ENCODE measurements at regions not wholly inside any gene's neighbourhood (a gene's known extent, or its start where the extent isn't known, plus 50 kb on each side); places are given as distances from the start of the nearest gene placed in this dataset.

- Histone ChIP-seq H3K79me1 (ENCODE audit: low read depth, low read length) (no peaks in the 10 kb centered on the region), H3K56ac (replicated peaks; ENCODE audit: insufficient read length, low read depth, low read length) (no peak overlapping the region), H3K9me3 (ENCODE audit: insufficient read depth in 2 of 2, low read depth in 1 of 2, low read length in 1 of 2) (no peaks in the 10 kb centered on the region), H3K4me2 (ENCODE audit: insufficient read depth in 1 of 2, low read depth in 2 of 2, low read length in 2 of 2) (no peak overlapping the region), H4K8ac (ENCODE audit: extremely low read depth, insufficient read depth, low read length) (no peak overlapping the region), H2BK12ac (ENCODE audit: low read depth, low read length) (no peak overlapping the region), H4K20me1 (replicated peaks in 1 of 2; ENCODE audit: control insufficient read depth in 1 of 2, insufficient read depth in 2 of 2, low read length in 2 of 2) (no peaks in the 10 kb centered on the region), H3K36me3 (ENCODE audit: control insufficient read depth in 2 of 4, insufficient read depth in 4 of 4, low read length in 3 of 4) (no peaks in the 10 kb centered on the region), H2AFZ (ENCODE audit: low read length) (no peak overlapping the region), H4K5ac (ENCODE audit: insufficient read length, low read depth, low read length) (no peak overlapping the region), H3K4me3 (ENCODE audit: extremely low read depth in 1 of 4, insufficient read depth in 2 of 4, low read depth in 3 of 4, low read length in 4 of 4) (no peak overlapping the region), H3K14ac (ENCODE audit: insufficient read length) (no peak overlapping the region), H3K18ac (ENCODE audit: extremely low read depth, low read length) (no peak overlapping the region), H3K4ac (replicated peaks; ENCODE audit: insufficient read length, low read depth, low read length) (no peak overlapping the region), H3K79me2 (ENCODE audit: control insufficient read depth in 1 of 2, insufficient read depth in 2 of 2, low read length in 2 of 2) (no peaks in the 10 kb centered on the region), H2AK5ac (ENCODE audit: low read depth, low read length) (no peak overlapping the region), H4K91ac (replicated peaks; ENCODE audit: insufficient read length, low read length) (no peak overlapping the region), H3K23ac (ENCODE audit: insufficient read length) (no peak overlapping the region), H3K4me1 (replicated peaks in 1 of 4; ENCODE audit: control insufficient read depth in 3 of 4, insufficient read depth in 4 of 4, low read length in 3 of 4) (no peaks in the 10 kb centered on the region), H2BK15ac (ENCODE audit: low read length) (no peak overlapping the region), H3K27me3 (replicated peaks in 1 of 4; ENCODE audit: control insufficient read depth in 3 of 4, extremely low read depth in 1 of 4, insufficient read depth in 3 of 4, low read length in 3 of 4) (no peaks in the 10 kb centered on the region), H2BK20ac (ENCODE audit: low read length) (no peak overlapping the region), H3K9ac (replicated peaks in 1 of 4; ENCODE audit: extremely low read depth in 1 of 4, low read depth in 3 of 4, low read length in 3 of 4) (no peak overlapping the region), H3K27ac (ENCODE audit: low read depth, low read length) (no peak overlapping the region), H2BK120ac (replicated peaks; ENCODE audit: low read depth, low read length) (no peak overlapping the region), H2BK5ac (ENCODE audit: low read depth, low read length) (no peak overlapping the region), H3K23me2 (ENCODE audit: low read depth, low read length) (no peaks in the 10 kb centered on the region)
- FAIRE-seq: no peak
- no peak for DNase-seq (ENCODE audit: low read depth in 1 of 2, low spot score in 2 of 2)
- 79% methylated on average over 1 of the region's 1 CpG; no CpG with 5 or more reads in 1 of the 2 experiments for WGBS, 2 experiments (ENCODE audit: extremely low coverage in 1 of 2, insufficient coverage in 1 of 2, insufficient read length in 1 of 2, insufficient replicate concordance in 2 of 2, low coverage in 1 of 2, low lambda C conversion rate in 2 of 2, missing lambda C conversion rate in 1 of 2)
- ChIA-PET POLR2A (ENCODE audit: partially characterized antibody) (no interaction called here), CTCF (ENCODE audit: partially characterized antibody) (interaction anchor here (0.6 to 1.0 kb wide), 2 partner anchors 12 to 210 kb away, joined by 3 read pairs; no protein-coding TSS in a partner anchor)
- TF ChIP-seq CBX5 (IDR thresholded peaks at IDR 0.05; ENCODE audit: low read depth, low read length): no peak
- TF ChIP-seq SIX5 (IDR thresholded peaks at IDR 0.05; ENCODE audit: low read depth, low read length): no peak
- no peak for TF ChIP-seq TBP (IDR thresholded peaks at IDR 0.05; ENCODE audit: low read depth, low read length)
- TF ChIP-seq RNF2 (IDR thresholded peaks at IDR 0.05; ENCODE audit: borderline replicate concordance, low read depth, low read length, missing control alignments, poor library complexity, severe bottlenecking): no peak
- TF ChIP-seq SP2 (IDR thresholded peaks at IDR 0.05; ENCODE audit: low read length): no peak
- no peak for TF ChIP-seq JUN (IDR thresholded peaks at IDR 0.05; ENCODE audit: low read depth, low read length)
- no peak for TF ChIP-seq POLR2AphosphoS5 (IDR thresholded peaks at IDR 0.05; ENCODE audit: low read depth, low read length)
- no peak for TF ChIP-seq CBX8 (IDR thresholded peaks at IDR 0.05; ENCODE audit: borderline replicate concordance, low read depth, low read length)
- no peak for TF ChIP-seq POLR2A (IDR thresholded peaks at IDR 0.05; ENCODE audit: control extremely low read depth in 1 of 2, low read depth in 2 of 2, low read length in 2 of 2)
- TF ChIP-seq SIN3A (conservative IDR thresholded peaks at IDR 0.05 in 1 of 2, IDR thresholded peaks at IDR 0.05 in 1 of 2; ENCODE audit: low read depth in 1 of 2, low read length in 2 of 2): no peak
- TF ChIP-seq RFX5 (IDR thresholded peaks at IDR 0.05; ENCODE audit: borderline replicate concordance, low read depth, low read length): no peak
- no peak for TF ChIP-seq CHD2 (IDR thresholded peaks at IDR 0.05; ENCODE audit: low read length)
- no peak for TF ChIP-seq TEAD4 (IDR thresholded peaks at IDR 0.05; ENCODE audit: low read depth, low read length)
- TF ChIP-seq NANOG (IDR thresholded peaks at IDR 0.05; ENCODE audit: insufficient read depth, low read depth, low read length, poor library complexity, severe bottlenecking): no peak
- no peak for TF ChIP-seq BCL11A (IDR thresholded peaks at IDR 0.05; ENCODE audit: low read depth in 2 of 2, low read length in 2 of 2)
- no peak for TF ChIP-seq TAF1 (IDR thresholded peaks at IDR 0.05; ENCODE audit: low read depth, low read length)
- TF ChIP-seq TCF12 (IDR thresholded peaks at IDR 0.05; ENCODE audit: low read depth, low read length): no peak
These were observed 124.2 kb downstream of the FHL5 start for GRCh38 chr6:96687121-96687520.
